GM19351 (cell line): ENCODE measurements at regions not wholly inside any gene's neighbourhood (a gene's known extent, or its start where the extent isn't known, plus 50 kb on each side); places are given as distances from the start of the nearest gene placed in this dataset.
"Not testable (repeated sequence)": the region's sequence is repeated elsewhere in the genome, so short reads cannot be mapped to it uniquely, and the experiment has no call there.

Source experiments
- ATAC-seq: cut with Tn5 transposase; IDR thresholded peaks from one replicate; pipeline ENCODE4 v1.9.1; 2021; ENCODE audit warnings: mild to moderate bottlenecking, moderate library complexity; ENCODE audit not compliant: unreplicated experiment

DNA sequence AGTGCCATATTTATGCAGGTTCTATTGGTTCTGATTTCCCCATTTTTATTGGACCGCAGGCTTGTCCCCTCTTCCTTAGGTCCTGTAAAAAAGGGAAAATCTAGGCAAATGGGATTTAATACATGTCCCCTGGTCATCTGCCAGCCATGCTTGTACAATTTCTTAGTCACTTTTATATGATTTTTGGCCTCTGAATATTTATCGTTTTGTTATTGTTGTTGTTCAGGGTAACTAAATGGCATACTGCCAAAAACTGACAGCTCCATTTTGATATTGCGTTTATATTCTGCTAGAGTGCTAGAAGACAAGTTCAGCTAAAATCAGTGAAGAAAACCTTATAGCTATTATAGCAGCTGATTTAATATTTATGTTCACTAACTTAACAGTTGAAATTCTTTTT, 770.2 kb upstream of the FAM174A start:
- no peak for ATAC-seq

DNA sequence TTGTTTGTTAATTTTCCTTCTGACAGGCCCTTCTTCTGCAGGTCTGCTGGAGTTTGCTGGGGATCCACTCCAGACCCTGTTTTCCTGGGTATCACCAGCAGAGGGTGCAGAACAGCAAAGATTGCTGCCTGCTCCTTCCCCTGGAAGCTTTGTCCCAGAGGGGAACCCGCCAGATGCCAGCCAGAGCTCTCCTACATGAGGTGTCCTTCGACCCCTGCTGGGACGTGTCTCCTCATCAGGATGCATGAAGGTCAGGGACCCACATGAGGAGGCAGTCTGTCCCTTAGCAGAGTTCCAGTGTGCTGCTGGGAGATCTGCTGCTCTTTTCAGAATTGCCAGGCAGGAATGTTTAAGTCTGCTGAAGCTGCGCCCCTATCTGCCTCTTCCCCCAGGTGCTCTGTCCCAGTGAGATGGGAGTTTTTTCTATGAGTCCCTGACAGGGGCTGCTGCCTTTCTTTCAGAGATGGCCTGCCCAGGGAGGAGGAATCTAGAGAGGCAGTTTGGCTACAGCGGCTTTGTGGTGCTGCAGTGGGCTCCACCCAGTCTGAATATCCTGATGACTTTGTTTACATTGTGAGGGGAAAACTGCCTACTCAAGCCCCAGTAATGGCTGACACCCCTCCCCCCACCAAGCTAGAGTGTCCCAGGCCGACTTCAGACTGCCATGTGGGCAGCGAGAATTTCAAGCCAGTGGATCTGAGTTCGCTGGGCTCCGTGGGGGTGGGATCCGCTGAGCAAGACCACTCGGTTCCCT, 772.0 kb upstream of the FAM174A start:
- no peak for ATAC-seq

- ATAC-seq, result no peak
Measured at GRCh38 chr5:99747342-99747741, 787.8 kb upstream of the FAM174A start.

GRCh38 chr5:99733146-99733545, 802.0 kb upstream of the FAM174A start:
- not testable (repeated sequence) for ATAC-seq

GRCh38 chr5:99730653-99731052, 801.8 kb upstream of the CHD1 start:
- not testable (repeated sequence) for ATAC-seq

GRCh38 chr5:99724732-99725290, 796.0 kb upstream of the CHD1 start:
- ATAC-seq, result no peak

DNA sequence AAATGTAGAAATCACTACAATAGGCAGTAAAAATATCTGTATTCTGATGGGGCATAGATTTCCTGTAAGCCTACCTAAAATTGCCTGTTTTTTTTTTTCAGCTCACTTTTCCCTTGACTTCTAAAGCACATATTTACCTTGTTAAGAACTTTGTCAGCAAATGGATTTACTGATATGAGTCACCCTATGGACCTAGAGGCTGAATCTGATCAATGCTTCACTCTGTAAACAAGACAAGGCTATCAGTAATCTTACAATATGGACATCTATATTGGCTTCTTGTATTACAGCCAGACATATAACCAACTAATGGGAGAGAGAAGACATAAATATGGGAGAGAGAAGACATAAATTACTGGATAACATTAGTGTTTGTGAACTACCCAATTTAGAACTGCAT, 792.7 kb upstream of the CHD1 start:
- ATAC-seq, result no peak

GRCh38 chr5:99715921-99716320, 787.1 kb upstream of the CHD1 start:
- no peak for ATAC-seq

DNA sequence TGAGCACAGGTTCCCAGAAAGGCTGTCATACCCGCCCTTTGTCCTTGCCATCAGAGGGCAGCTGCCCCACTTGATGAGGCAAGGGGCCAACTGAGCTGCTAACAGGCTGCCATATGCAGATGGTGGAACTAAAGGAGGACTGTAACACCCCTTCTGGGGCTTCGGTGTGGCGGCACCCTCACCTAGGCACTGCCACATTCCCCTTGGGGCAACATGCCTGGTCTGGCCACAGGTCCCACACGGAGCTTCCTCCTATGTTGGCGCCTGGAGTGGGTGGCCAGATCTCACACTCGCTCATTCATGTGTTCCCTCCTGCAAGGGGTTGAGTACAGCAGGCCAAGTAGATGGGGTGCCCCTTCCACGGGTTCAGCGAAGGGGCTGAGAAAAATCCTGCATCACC, 777.4 kb upstream of the CHD1 start:
- ATAC-seq, result no peak

DNA sequence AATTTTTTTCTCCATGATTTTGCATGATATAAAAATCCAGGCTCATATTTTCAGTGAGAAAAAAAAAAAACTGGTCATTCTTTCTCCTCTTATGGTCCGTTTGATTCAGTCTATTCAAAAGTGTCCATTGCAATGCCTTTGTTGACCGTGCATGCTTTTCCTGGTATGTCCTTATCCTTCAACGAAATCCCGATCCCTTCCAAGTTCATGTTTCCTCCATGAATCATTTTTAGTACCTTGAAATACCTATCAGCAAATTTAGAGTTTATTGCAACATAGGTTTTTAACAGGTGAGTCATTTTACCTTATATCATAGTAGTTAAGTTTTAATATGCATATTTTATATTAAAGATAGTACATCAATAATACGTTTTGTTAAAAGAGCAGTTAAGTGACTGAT, 773.8 kb upstream of the CHD1 start:
- ATAC-seq, result no peak

DNA sequence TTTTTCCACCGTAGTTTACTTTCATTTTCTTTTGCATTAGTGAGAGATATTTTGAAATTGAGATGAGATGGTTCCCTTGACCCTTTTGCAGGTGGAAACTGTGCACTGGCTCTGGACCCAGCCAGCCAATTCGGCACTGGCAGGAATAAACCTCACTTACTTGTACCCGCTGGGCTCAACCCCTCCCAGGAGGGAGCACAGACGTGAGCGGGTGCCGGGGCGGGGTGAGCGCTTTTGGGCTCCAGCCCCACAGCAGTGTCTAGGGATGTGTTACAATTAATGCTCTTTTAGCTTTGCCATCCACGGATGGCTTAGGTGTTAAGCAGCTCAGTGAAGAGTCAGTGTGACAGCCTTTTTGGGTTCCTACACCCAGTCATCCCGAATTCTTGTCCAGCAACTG, 766.1 kb upstream of the CHD1 start:
- no peak for ATAC-seq

- no peak for ATAC-seq
Measured at GRCh38 chr5:99686538-99686937, 757.7 kb upstream of the CHD1 start.

- ATAC-seq, result no peak
Measured at GRCh38 chr5:99675974-99676373, 747.2 kb upstream of the CHD1 start.

DNA sequence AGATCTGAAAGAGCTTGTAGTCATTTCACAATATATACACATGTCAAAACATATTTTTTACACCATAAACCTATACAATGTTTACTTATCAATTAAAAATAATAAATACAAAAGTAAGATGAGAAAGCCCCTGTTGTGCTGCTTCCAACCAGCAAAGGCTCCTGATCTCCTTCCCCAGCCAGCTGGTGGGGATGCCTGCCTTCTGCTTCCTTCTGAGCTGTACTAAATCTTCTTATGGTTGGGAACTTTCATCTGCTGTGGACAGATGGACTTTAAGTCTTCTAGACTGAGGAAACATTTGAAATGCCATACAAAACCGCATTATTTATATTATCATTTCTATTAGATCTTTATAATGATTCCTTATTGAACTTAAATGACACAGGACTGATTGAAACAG, 745.3 kb upstream of the CHD1 start:
- ATAC-seq, result no peak

GRCh38 chr5:99664972-99665371, 736.2 kb upstream of the CHD1 start:
- ATAC-seq, result no peak

GRCh38 chr5:99651298-99651697, 722.5 kb upstream of the CHD1 start:
- ATAC-seq, result no peak

DNA sequence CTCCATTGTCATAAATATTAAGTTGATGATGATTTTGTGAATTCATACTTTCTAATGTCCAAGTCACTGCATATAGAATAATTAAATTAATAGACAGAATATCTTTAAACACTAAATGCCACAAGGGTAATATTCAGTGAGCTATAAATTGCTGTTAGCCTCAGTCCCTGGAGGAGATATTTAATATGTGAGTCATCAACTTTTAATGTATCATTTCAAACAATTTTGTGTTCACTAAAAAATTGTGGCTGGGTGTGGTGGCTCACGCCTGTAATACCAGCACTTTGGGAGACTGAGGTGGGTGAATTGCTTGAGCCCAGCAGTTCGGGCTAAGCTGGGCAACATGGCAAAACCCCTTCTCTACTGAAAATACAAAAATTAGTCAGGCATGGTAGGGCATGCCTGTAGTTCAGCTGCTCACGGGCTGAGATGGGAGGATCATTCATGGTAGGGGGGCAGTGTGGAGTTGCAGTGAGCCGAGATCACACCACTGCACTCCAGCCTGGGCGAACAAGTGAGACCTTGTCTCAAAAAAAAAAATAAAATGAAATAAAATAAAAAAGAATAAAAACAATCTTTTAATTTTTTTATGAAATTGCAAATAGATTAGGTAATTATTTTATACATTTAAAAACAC, 717.3 kb upstream of the CHD1 start:
- no peak for ATAC-seq

GRCh38 chr5:99644822-99645221, 716.0 kb upstream of the CHD1 start:
- ATAC-seq, result no peak

GRCh38 chr5:99640646-99641045, 711.8 kb upstream of the CHD1 start:
- no peak for ATAC-seq

- no peak for ATAC-seq
Measured at GRCh38 chr5:99639905-99640304, 711.1 kb upstream of the CHD1 start.

GRCh38 chr5:99636663-99637062, 707.9 kb upstream of the CHD1 start:
- ATAC-seq, result no peak
